NCI-H82 treated with DMSO at 0.1 percent for 48 hours (cell line): ENCODE measurements at regions not wholly inside any gene's neighbourhood (a gene's known extent, or its start where the extent isn't known, plus 50 kb on each side); places are given as distances from the start of the nearest gene placed in this dataset.

Experiments
- DNase-seq: peaks from one replicate; lab custom pipeline; 2025; ENCODE audit not compliant: unreplicated experiment; lab: John Stamatoyannopoulos, UW

DNA sequence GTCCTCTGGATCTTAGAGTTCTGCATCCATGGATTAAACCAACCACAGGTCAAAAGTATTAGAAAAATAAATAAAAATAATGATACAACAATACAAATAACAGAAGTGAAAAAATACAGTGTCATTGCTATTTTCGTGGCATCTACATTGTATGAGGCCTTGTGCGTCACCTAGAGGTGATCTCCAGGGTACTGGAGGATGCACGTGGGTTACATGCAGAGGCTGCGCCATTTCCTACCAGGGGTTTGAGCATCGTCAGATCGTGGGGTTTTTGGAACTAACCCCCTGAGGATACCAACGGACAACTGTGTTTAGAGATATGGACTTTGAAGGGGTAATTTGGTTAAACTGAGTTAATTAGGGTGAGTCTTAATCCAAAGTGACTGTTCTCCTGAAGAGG, 224.7 kb downstream of the ENGASE start:
- peak; percentile 33 for DNase-seq

DNA sequence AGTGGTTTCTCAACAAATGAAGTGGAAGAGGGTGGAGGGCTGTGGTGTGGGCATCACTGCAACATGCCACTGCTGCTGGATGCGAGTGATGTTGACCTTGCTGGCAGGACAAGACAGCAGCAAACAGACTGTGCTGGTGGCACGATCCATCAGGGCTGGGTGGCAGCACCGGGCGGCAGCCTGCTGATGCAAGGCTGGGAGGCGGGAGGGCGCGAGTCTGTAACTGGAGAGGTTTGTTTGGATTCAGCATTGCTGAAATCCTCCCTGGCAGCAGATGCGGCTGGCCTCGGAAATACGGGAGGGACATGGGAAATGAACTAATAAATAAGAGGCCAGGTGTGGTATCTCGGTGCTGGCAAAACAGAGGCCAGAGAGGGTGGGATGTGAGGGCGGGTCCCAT, 224.2 kb downstream of the ENGASE start:
- DNase-seq: no peak

DNA sequence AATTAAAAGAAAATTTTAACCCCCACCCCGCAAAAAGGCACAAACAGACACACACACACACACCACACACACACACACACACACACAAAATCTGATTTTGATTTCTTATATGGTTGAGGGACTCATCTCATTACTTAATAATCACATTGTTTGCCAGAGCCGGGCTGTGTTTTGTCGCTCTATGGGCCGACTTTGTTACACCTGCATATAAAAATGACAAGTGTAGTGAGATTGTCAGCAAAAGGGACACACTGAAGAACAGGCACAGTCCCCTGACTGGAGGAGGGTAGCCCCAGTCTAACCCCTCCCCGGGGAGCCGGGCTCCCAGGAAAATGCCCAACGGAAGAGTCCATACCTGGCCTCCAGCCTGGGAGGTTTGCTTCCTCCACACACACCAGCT, 221.6 kb downstream of the ENGASE start:
- DNase-seq: no peak

DNA sequence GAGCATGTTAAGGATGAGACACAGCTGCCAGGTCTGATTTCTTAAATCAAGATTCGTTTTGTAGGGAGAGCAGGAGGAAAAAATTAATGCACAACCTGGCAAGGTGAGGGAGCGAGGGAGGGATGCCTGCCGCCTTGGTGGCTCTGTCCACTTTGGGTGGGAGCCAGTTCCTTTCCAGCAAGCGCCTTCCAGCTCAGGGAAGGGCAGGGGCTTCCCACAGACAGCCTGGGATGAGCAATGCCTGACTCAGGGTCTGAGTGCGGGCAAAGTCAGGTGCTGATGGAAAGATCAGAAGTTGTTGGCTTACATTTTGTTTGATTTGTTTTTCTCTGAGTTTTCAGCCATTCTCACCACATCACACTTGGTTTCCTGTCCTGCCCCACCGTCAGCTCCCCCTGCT, 220.7 kb downstream of the ENGASE start:
- no peak for DNase-seq

DNA sequence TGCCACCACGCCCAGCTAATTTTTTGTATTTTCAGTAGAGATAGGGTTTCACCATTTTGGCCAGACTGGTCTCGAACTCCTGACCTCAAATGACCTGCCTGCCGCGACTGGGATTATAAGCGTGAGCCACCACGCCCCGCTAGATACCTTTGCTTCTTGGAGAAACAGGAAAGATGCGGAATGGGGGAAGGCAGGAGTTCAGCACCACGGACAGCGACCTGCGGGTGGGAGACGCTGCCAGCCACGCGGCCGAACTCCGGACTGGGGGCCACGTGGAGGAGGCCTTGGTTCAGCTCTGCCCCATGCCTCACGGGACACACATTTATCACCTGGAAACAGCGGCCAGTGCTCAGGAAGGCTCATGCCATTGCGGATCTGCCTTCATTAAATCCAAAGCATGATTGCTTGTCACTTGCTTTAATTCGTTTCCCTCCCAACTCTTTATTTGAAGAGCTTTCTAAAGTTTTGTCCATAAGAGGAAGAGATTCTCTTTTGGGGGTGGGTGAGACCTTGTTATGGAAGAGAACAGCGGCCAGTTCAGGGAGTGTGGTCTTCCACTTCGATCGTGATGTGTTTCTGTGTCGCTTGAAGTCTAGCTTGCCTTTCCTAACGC, 219.9 kb downstream of the ENGASE start:
- DNase-seq: no peak

DNA sequence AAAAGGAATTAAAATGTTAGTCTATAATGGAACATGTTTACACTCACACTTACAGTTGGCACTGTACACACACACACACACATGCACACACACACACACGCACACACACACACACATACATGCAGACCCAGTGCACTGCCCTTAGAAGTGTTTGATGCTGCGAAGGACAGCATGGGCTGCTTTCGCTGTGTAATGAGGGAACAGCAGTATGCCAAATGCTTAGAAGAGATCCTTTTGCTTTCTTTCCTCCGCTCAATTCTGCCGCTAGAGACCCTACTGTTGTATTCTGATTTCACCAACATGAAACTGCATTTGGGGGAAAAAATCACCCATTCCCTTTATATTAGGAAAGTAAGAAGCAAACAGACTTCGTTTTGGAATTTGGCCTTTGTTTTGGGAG, 217.9 kb downstream of the ENGASE start:
- no peak for DNase-seq

DNA sequence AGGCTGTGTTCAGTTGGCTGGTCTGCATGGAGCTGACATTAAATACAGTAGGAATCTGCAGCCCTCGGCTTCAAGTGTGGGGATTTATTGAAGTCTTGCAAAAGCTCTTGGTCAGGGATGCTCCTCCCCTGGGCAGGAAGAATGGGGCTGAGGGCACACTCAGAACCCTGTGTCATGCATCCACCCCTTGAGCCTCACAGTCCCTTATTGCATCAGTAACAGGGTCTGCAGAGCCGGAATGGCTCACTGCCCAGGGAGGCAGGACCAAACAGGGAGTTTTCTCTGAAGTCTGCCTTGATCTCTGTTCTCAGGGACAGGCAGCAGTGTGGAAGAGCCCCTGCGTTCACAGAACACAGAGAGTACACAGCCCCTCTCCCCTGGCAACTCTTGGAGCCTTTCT, 216.8 kb downstream of the ENGASE start:
- DNase-seq: no peak

DNA sequence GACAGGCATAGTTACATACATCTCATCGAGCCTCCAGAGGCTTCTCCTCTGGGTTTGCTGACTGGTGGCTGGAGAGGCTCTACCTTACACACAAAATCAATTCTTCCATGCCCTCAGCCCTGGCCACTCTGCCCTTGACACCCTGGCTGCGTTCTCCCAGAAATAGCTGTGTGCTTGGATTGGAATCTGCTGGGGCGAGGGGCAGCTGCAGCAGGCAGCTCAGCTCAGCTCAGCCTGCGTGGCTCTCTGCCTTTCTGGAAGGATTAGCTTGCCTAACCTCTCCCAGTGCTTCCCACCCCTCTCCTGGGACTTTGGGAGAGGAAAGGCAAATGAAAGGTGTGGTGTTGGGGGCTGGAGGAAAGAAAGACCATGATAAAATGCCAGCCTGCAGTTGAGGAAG, 216.1 kb downstream of the ENGASE start:
- DNase-seq: no peak

DNA sequence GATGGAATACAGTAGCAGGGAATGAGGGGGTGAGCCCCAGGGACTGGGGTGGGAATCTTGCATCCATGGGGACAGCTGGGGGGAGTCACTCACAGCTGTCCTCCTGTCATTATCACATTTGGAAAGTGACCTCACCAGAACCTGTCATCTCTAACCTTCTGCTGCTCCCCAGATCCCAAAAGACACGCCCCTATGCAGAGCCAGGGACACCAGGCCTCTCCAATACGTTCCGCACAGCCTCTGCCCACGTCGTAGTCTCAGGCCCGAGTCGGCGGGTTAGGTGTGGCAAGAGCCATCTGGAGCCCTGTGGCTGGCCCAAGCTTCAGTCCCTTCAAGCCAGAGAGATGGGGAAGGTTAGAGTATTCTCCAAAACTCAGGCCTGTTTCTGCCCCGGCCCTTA, 214.3 kb downstream of the ENGASE start:
- DNase-seq: no peak

DNA sequence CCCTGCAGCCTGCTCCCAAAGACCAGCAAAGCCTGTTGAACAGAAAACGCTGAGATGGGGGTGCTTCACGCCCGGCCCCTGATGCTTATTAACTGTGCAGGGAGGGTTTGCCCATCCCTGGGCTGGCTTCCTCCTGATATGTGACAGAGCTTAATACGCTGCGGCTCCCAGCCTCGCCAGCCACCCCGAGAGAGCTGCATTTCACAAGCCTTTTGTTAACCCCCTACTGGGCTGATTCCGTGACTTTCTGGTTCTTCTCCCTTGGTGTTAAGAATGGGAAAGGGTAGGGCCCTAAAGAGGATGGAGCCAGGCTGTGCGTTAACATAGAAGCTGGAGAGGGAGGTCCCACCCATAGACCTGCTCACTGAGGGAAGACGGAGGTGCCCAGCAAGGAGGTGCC, 211.8 kb downstream of the ENGASE start:
- DNase-seq: no peak

DNA sequence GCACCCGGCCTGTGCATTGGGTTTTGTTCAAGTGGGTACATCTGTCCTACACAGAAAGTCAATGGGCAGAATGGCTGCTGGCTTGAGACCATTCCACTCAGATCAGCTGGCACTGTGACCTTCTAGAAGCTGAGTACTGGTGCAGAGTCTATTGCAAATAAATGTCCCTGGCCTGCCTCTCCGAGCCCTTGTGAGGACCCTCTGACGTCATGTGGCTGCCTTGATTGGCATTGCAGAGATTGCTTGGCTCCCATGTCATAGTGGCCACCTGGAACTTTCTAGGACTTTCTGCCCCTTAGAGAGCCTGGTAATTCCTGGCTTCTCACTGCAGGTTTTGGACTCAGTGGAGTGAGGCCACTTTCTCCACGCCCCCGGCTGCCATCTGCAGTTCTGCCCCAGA, 211.3 kb downstream of the ENGASE start:
- no peak for DNase-seq

DNA sequence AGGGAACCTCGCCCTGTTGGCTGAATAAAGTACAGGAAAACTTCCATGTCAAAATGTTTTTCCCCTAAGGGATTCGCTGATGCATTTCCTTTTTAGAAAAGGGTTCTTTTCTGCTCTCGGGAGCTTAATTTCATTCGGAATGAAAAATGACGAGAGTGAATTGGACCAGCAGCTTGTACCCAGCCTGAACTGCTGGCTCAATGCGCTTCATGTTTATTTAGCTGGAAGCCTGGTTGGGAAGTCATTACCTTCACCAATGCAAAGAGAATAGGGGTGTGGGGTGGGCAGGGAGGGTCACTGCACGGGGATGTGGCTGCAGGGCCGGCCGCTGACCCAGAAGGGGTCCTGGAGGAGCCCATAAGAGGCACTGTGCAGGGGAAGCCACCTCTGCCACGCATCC, 207.7 kb downstream of the ENGASE start:
- no peak for DNase-seq

DNA sequence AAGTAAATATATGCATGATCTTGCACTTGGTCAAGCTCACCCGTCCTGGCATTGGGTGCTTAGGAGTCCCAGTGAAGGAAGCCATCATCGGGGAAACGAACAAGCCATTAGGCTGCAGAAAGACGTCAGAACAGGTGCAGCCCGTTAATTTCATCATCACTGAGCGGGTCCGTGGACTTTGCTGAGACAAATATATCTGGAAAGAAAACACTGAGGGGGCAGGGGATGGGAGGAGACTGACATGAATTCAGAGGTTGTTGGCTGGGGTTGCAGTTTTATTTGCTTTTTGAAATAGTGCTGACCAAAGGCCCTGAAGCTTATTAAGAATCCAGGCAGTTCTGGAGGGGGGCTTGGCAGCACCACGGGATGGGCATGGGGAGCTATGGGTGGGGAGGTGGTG, 207.2 kb downstream of the ENGASE start:
- DNase-seq: no peak

DNA sequence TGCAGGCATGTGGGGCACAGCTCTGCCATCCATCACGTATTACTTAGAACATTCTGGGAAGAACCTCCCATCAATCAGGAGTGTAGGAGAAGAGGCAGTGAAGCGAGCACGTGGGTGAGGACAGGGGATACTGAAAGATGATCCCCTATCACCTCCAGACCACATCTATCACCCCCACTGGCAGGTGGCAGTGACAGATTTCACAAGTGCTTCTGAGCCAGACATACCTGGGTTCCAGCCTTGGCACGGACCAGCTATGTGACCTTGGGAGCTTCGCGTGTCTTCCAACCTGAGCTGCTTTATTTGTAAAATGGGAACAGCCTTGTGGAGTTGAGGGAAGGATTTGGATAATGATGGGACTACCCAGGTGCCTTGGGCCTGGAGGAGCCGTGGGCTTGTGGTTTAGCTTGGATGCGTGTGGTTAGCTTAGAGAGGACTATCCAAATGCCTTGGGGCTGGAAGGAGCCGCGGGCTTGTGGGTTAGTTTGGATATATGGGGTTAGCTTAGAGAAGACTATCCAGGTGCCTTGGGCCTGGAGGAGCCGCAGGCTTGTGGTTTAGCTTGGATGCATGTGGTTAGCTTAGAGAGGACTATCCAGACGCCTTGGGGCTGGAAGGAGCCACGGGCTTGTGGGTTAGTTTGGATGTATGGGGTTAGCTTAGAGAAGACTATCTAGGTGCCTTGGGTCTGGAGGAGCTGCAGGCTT, 206.4 kb downstream of the ENGASE start:
- no peak for DNase-seq

DNA sequence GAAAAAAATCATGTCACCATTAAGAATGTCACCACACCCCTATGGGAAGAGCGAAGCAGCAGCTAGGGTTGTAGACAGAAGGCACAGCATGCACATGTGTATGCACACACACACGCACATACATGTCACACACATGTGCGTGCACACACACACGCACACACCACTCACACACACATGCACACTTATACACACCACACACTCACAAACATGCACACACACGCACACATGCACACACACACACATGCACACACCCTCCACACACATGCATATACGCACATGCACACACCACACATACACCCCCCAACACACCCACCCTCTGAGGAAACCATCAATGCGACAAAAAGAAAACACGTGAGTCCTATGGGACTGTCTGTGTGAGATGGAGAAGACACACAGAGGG, 205.4 kb downstream of the ENGASE start:
- no peak for DNase-seq

DNA sequence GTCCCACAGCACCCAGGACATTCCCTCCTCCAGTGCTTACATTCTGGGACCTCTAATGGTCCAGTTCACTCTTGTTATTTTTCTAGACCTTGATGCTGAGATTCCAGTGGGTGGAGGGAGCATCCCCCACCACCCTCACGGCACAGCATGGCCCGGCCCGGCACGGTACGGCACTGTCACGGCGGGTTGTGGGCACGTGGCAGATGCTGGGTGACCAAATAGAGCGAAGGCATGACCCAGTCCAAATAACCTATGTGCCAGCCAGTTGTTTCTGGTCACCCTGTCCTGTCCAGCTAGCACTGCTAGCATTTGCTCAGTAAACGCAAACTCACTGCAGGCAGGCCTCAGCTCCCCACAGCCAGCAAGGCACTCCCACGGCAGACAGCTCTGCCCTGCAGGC, 204.7 kb downstream of the ENGASE start:
- DNase-seq: no peak

DNA sequence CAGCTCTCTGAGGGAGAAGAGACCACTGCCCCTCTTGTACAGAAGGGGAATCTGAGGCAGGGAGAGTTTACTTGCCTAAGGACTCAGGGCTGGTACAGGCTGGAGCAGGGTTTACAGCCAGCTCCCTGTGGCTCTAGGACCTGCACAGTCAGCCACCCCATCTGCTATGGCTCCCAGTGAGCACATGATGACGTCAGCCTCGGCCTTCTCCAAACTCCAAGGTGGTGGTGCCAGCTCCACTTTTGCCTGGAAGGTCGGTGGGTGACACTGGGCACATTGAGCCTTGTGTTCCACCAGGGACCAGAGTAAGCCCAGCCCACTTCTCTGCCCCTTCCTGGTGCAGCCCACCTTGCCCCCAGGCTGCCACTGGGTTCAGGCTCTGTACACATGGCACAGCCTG, 202.2 kb downstream of the ENGASE start:
- no peak for DNase-seq

DNA sequence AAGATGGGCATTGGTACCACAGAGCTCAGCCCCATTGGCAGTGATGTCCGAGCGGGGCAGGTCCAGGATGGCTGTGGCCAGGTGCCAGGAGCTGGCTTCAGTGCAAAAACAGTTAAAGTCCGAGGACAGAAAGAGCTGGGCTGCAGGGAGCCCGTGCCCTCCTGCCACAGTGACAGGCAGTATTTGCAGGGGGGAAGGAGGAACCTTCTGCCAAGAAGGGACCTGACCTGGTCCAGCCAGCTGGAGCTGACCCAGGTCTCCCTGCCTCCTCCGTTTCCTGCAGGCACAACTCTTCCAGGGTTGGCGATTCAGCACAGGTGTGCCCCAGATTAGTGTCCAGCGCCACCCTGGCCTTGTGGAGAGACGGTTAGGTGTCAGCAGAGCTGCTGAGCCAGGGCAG, 199.0 kb downstream of the ENGASE start:
- no peak for DNase-seq

DNA sequence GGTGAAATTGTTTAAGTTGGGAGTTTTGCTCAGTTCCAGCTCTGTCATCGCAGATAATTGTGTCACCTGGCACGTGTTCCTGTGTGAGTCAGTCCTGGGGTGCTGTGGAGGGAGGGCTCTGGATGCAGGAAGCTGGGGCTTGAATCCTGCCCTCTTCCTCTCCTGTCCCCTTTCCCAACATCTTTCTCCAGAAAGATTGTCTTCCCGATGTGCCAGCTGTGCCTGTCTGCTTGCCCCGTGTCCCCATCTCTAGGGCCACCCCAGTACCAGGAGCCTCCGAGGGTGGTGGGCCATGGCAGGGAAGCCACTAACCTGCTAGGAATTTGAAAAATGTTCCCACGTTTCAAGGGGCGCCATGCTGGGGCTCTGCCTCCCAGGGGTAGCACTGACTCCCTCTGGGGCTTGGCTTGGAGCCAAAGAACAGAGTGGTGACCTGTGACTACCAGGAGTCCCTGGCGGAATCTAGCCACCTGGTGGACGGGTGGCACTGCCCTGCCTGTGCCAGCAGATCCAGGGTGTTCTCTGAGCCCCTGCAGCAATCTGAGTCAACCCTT, 198.1 kb downstream of the ENGASE start:
- no peak for DNase-seq

DNA sequence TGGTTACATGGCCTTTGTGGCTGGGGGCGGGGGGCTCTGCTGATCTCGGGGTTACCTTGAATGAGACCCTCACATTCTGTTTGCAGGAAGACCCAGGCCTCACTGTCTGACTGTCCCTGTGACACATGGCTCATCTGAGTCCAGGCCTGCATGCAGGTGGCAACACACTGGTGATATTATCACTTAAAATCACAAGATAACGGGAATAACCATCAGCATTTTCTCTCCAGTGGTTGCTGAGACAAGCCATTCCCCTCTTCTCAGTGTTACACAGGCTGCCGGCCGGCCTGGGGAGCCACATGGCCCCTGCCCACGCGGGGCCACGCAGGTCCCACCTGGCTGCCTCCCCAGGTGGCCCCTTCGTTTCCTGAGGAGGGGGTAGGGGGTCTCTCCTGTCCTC, 197.6 kb downstream of the ENGASE start:
- DNase-seq: no peak

DNA sequence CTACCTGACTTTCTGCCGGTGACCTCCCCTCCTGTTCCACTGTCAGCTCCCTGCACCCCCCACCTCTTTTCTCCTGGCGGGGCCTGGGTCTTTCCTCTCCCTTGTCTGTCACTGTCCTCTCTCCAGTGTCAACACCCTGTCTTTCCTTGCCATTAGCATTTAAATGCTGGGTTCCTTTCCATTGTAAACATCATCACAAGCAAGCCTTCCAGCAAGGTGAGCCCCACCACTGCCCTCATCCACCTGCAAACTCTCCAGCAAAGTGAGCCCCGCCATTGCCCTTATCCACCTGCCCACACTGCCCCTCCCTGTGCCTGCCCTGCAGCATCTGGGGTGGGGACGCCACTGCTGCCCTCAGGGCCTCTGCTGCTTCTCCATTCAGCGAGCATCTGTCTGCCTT, 195.0 kb downstream of the ENGASE start:
- no peak for DNase-seq

DNA sequence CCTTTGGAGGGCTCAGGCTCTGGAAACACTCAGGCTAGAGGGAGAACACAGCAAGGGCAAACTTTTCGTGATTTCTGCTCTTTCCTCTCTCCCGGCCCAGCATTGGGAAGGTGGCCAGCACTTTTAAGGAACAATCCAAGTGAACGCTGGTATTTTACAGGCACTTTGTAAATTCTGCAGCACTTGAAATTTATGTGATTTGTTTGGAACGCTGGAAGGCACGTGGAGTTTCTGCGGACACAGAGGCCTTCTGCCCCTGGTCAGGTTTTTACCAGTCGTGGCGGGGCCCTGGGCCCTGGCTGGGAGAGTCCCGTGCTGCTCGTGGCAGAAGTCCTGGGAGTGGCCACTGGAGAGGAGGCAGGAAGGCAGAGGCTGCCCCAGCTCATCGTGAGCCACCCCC, 188.6 kb downstream of the ENGASE start:
- DNase-seq: no peak

DNA sequence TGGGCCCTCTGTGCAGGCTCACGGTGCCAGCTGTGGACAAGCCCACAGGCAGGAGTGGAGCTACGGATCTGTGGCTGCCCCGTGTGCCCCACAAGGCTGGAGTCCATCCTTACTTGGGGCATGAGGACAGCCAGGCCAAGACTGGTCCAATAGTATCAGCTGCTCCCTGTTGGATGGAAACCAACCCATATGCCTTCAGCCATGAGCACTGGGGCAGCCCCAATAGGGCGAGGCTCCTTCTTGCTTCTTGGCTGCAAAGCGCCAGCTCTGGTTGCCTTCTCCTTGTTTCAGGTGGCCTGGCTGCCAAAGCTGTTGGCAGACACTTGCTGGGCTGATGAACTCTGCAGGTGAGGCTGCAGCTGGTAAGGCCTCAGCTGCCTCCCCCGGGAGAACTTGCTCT, 188.0 kb downstream of the ENGASE start:
- DNase-seq: no peak
